GM12865 (cell line): ENCODE measurements at regions not wholly inside any gene's neighbourhood (a gene's known extent, or its start where the extent isn't known, plus 50 kb on each side); places are given as distances from the start of the nearest gene placed in this dataset.

ENCODE experiments used
- DNase-seq: peaks from one replicate; pipeline ENCODE4 v3.0.0; 2010; ENCODE audit warnings: low read depth
- H3K4me3 ChIP-seq: 2 replicates; pipeline ENCODE4 v1.5.1; 2011; ENCODE audit warnings: mild to moderate bottlenecking, low read depth, low read length, control low read depth
- TF ChIP-seq, protein P1 (sequence below): IDR thresholded peaks from 2 replicates; pipeline ENCODE4 v1.5.1; 2011; ENCODE audit warnings: low read length, control low read depth, low read depth, inconsistent platforms; ENCODE audit not compliant: insufficient read depth; ENCODE audit errors: missing control alignments

GRCh38 chr3:163957072-163957471 lies 1121.2 kb downstream of the SI start:
- no peak overlapping the region for H3K4me3 ChIP-seq
- no peak for DNase-seq
- TF ChIP-seq, protein P1, sequence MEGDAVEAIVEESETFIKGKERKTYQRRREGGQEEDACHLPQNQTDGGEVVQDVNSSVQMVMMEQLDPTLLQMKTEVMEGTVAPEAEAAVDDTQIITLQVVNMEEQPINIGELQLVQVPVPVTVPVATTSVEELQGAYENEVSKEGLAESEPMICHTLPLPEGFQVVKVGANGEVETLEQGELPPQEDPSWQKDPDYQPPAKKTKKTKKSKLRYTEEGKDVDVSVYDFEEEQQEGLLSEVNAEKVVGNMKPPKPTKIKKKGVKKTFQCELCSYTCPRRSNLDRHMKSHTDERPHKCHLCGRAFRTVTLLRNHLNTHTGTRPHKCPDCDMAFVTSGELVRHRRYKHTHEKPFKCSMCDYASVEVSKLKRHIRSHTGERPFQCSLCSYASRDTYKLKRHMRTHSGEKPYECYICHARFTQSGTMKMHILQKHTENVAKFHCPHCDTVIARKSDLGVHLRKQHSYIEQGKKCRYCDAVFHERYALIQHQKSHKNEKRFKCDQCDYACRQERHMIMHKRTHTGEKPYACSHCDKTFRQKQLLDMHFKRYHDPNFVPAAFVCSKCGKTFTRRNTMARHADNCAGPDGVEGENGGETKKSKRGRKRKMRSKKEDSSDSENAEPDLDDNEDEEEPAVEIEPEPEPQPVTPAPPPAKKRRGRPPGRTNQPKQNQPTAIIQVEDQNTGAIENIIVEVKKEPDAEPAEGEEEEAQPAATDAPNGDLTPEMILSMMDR = no peak

GRCh38 chr3:163953526-163953925 lies 1124.8 kb downstream of the SI start:
- TF ChIP-seq, protein P1 = no peak
- DNase-seq = no peak
- no peak overlapping the region for H3K4me3 ChIP-seq

- TF ChIP-seq, protein P1 = no peak
- no peak overlapping the region for H3K4me3 ChIP-seq
- no peak for DNase-seq
Observed at GRCh38 chr3:163952499-163952898, 1125.8 kb downstream of the SI start.

DNA sequence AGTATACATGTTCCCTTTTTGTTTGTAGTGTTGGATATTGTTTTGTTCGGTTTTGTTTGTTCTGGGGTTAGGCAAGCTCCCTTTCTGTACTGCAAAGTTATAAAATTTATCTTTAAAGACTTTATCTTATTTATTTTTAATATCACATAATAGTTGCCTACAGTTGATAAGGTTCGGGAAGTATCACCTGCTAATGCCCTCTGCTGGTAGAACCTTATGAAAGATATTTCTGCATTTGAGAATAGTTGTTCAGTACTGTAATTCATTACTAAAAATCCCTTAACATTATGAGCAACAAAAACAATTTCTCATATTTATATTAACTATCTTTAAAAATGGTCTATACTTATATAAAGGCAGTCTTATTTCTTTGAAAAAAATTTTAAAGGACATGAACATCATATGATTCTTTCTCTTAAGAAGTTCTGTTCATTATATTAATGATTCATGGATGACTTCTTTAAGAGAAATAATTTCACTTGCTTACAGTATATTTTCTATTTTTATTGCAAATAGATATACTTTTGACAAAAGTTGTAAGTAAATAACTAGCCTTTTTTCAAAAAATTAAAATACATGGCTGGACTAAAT lies 1126.8 kb downstream of the SI start:
- H3K4me3 ChIP-seq = no peak overlapping the region
- DNase-seq = no peak
- TF ChIP-seq, protein P1 = no peak

- TF ChIP-seq, protein P1 = no peak
- H3K4me3 ChIP-seq = no peak overlapping the region
- no peak for DNase-seq
Observed at GRCh38 chr3:163946785-163947184, 1131.5 kb downstream of the SI start.

DNA sequence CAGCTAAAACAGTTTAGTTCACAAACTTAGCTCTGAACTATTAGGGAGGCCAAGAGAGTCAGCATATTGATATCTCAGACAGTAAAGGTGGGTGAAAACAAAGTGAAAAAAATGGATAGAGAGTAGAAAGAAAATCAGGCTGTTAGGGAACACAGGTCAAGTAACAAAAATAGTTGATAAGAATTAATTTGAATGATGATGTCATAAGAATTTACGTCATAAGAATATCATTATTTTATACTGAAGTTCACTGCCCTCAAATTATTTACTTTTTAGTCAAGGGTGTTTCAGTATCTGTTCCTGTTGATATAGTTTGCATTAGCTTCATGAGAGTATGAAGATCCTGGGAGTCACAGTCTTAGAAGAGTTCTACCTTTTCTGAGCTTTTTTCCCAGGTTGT lies 1134.6 kb downstream of the SI start:
- no peak overlapping the region for H3K4me3 ChIP-seq
- TF ChIP-seq, protein P1 = no peak
- no peak for DNase-seq

- TF ChIP-seq, protein P1 = no peak
- no peak for DNase-seq
- H3K4me3 ChIP-seq = no peak overlapping the region
Observed at GRCh38 chr3:163939926-163940325, 1138.4 kb downstream of the SI start.
